ENCODE measurements at regions not wholly inside any gene's neighbourhood (a gene's known extent, or its start where the extent isn't known, plus 50 kb on each side); places are given as distances from the start of the nearest gene placed in this dataset.

DNA sequence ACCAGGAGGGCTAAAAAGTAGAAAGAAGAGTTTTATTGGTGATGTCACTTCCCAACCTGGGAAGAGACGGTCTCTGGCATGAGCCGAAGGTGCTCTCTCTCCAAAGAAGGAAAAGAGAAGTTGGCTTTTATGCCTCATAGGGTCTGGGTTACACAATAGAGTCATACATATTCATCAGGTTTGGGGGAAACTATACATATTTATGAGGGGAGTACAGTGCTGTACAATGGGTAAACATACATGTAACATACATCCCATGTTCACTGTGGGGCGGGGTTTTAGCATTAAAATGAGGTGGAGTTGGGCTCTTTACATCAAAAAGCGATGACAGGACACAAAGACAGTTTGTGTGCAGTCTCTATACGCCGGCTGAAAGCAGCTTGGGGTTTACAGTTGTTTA lies 701.7 kb downstream of the TYW1 start:
- TF ChIP-seq EZH2 (IDR thresholded peaks at IDR 0.05; ENCODE audit: low read length, unreplicated experiment) (no peak), EZH2phosphoT487 (IDR thresholded peaks at IDR 0.05; ENCODE audit: borderline replicate concordance, low read length) (no peak)
- TF ChIP-seq, protein P1, sequence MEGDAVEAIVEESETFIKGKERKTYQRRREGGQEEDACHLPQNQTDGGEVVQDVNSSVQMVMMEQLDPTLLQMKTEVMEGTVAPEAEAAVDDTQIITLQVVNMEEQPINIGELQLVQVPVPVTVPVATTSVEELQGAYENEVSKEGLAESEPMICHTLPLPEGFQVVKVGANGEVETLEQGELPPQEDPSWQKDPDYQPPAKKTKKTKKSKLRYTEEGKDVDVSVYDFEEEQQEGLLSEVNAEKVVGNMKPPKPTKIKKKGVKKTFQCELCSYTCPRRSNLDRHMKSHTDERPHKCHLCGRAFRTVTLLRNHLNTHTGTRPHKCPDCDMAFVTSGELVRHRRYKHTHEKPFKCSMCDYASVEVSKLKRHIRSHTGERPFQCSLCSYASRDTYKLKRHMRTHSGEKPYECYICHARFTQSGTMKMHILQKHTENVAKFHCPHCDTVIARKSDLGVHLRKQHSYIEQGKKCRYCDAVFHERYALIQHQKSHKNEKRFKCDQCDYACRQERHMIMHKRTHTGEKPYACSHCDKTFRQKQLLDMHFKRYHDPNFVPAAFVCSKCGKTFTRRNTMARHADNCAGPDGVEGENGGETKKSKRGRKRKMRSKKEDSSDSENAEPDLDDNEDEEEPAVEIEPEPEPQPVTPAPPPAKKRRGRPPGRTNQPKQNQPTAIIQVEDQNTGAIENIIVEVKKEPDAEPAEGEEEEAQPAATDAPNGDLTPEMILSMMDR (conservative IDR thresholded peaks at IDR 0.05; ENCODE audit: low read depth, low read length) = no peak
